Keratinocyte (primary cell): ENCODE measurements at regions not wholly inside any gene's neighbourhood (a gene's known extent, or its start where the extent isn't known, plus 50 kb on each side); places are given as distances from the start of the nearest gene placed in this dataset.

Source experiments
- EZH2 ChIP-seq: IDR thresholded peaks from one replicate; pipeline ENCODE4 v1.6.1; 2012; ENCODE audit warnings: inconsistent platforms, mild to moderate bottlenecking, low read length, moderate library complexity
- TF ChIP-seq, protein P1 (sequence below), 3 experiments: IDR thresholded peaks in 1 of 3; conservative IDR thresholded peaks in 1 of 3; optimal IDR thresholded peaks in 1 of 3; 2 replicates in 2 of 3; 3 replicates in 1 of 3; pipeline versions ENCODE3 to v1.5.1; 2011; ENCODE audit warnings: low read length in 3 of 3, mild to moderate bottlenecking in 3 of 3, moderate library complexity in 2 of 3, control low read depth in 1 of 3, inconsistent platforms in 1 of 3; ENCODE audit not compliant: insufficient read depth in 2 of 3; ENCODE audit errors: extremely low read depth in 1 of 3

DNA sequence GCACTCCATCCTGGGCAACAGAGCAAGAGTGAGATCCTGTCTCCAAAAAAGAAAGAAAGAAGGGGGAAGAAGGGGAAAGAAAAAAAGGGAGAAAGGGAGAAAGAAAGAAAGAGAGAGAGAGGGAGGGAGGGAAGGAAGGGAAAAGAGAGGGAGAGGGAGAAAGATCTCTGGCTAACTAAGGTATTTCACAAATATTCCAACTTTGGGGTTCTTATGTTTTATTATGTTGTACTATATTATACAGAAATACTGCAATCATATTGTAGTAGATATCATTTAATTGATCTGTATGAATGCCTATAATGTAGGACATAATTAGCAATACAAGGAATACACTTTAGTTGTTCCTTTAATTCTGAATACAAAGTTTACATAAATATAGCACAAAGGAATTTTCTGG, 70.1 kb upstream of the STAM2 start:
- TF ChIP-seq, protein P1, sequence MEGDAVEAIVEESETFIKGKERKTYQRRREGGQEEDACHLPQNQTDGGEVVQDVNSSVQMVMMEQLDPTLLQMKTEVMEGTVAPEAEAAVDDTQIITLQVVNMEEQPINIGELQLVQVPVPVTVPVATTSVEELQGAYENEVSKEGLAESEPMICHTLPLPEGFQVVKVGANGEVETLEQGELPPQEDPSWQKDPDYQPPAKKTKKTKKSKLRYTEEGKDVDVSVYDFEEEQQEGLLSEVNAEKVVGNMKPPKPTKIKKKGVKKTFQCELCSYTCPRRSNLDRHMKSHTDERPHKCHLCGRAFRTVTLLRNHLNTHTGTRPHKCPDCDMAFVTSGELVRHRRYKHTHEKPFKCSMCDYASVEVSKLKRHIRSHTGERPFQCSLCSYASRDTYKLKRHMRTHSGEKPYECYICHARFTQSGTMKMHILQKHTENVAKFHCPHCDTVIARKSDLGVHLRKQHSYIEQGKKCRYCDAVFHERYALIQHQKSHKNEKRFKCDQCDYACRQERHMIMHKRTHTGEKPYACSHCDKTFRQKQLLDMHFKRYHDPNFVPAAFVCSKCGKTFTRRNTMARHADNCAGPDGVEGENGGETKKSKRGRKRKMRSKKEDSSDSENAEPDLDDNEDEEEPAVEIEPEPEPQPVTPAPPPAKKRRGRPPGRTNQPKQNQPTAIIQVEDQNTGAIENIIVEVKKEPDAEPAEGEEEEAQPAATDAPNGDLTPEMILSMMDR (optimal IDR thresholded peaks at IDR 0.05 in 1 of 3, IDR thresholded peaks at IDR 0.05 in 1 of 3, conservative IDR thresholded peaks at IDR 0.05 in 1 of 3; ENCODE audit: extremely low read depth in 1 of 3, insufficient read depth in 2 of 3, low read length in 3 of 3) = no peak
- no peak for TF ChIP-seq EZH2
